ENCODE measurements at regions not wholly inside any gene's neighbourhood (a gene's known extent, or its start where the extent isn't known, plus 50 kb on each side); places are given as distances from the start of the nearest gene placed in this dataset.

GRCh38 chr2:16785149-16785548, 119.5 kb upstream of the CYRIA start:
- no peak for TF ChIP-seq POLR2A (IDR thresholded peaks at IDR 0.05; ENCODE audit: extremely low read depth, insufficient read length)
- TF ChIP-seq CTCF (IDR thresholded peaks at IDR 0.05; ENCODE audit: low read depth, low read length) = no peak
